NOMO-1 (cell line): ENCODE measurements at regions not wholly inside any gene's neighbourhood (a gene's known extent, or its start where the extent isn't known, plus 50 kb on each side); places are given as distances from the start of the nearest gene placed in this dataset.
A peak's percentile ranks its signal among the peaks of the same experiment; 100 is the strongest.

Experiments
- DNase-seq, 2 experiments: peaks; one replicate each; lab custom pipeline; 2025; ENCODE audit not compliant: unreplicated experiment in 2 of 2; lab: John Stamatoyannopoulos, UW

- DNase-seq, result no peak
Measured at GRCh38 chr13:89749888-89750287, 1597.6 kb upstream of the MIR17HG start.

- DNase-seq, result peak in 1 of 2 experiments; percentile 19
Measured at GRCh38 chr13:89750371-89750770, 1597.1 kb upstream of the MIR17HG start.

GRCh38 chr13:89751432-89751930 lies 1596.0 kb upstream of the MIR17HG start:
- no peak for DNase-seq

- no peak for DNase-seq
Measured at GRCh38 chr13:89752394-89752793, 1595.1 kb upstream of the MIR17HG start.

GRCh38 chr13:89755729-89756492 lies 1591.6 kb upstream of the MIR17HG start:
- DNase-seq, result peak; percentile 38 to 84

- DNase-seq, result no peak
Measured at GRCh38 chr13:89763005-89763404, 1584.5 kb upstream of the MIR17HG start.

GRCh38 chr13:89783221-89783755 lies 1564.2 kb upstream of the MIR17HG start:
- DNase-seq, result no peak

- DNase-seq, result no peak
Measured at GRCh38 chr13:89784161-89784809, 1563.2 kb upstream of the MIR17HG start.

GRCh38 chr13:89786531-89786930 lies 1561.0 kb upstream of the MIR17HG start:
- no peak for DNase-seq

- no peak for DNase-seq
Measured at GRCh38 chr13:89790696-89791095, 1556.8 kb upstream of the MIR17HG start.

- no peak for DNase-seq
Measured at GRCh38 chr13:89791971-89792630, 1555.4 kb upstream of the MIR17HG start.

- DNase-seq, result no peak
Measured at GRCh38 chr13:89796196-89796595, 1551.3 kb upstream of the MIR17HG start.

- no peak for DNase-seq
Measured at GRCh38 chr13:89803839-89804238, 1543.6 kb upstream of the MIR17HG start.

GRCh38 chr13:89806594-89806993 lies 1540.9 kb upstream of the MIR17HG start:
- DNase-seq, result no peak

- DNase-seq, result no peak
Measured at GRCh38 chr13:89812856-89813255, 1534.6 kb upstream of the MIR17HG start.

- no peak for DNase-seq
Measured at GRCh38 chr13:89816404-89816803, 1531.1 kb upstream of the MIR17HG start.

GRCh38 chr13:89822467-89822866 lies 1525.0 kb upstream of the MIR17HG start:
- DNase-seq, result no peak

GRCh38 chr13:89827552-89827951 lies 1519.9 kb upstream of the MIR17HG start:
- no peak for DNase-seq

GRCh38 chr13:89828506-89828905 lies 1519.0 kb upstream of the MIR17HG start:
- DNase-seq, result peak in 1 of 2 experiments; percentile 38

- DNase-seq, result no peak
Measured at GRCh38 chr13:89831157-89831556, 1516.3 kb upstream of the MIR17HG start.

- DNase-seq, result no peak
Measured at GRCh38 chr13:89832827-89833226, 1514.7 kb upstream of the MIR17HG start.
